ENCODE measurements at regions not wholly inside any gene's neighbourhood (a gene's known extent, or its start where the extent isn't known, plus 50 kb on each side); places are given as distances from the start of the nearest gene placed in this dataset.

GRCh38 chr16:51085271-51085670 lies 65.8 kb downstream of the SALL1 start:
- no peak overlapping the region for H3K4me3 Mint-ChIP-seq (ENCODE audit: unreplicated experiment)
- peaks cover 15% of the 10 kb centered on the region for H3K9me3 Mint-ChIP-seq (ENCODE audit: unreplicated experiment)
- no peak overlapping the region for H3K27ac Mint-ChIP-seq (ENCODE audit: unreplicated experiment)

DNA sequence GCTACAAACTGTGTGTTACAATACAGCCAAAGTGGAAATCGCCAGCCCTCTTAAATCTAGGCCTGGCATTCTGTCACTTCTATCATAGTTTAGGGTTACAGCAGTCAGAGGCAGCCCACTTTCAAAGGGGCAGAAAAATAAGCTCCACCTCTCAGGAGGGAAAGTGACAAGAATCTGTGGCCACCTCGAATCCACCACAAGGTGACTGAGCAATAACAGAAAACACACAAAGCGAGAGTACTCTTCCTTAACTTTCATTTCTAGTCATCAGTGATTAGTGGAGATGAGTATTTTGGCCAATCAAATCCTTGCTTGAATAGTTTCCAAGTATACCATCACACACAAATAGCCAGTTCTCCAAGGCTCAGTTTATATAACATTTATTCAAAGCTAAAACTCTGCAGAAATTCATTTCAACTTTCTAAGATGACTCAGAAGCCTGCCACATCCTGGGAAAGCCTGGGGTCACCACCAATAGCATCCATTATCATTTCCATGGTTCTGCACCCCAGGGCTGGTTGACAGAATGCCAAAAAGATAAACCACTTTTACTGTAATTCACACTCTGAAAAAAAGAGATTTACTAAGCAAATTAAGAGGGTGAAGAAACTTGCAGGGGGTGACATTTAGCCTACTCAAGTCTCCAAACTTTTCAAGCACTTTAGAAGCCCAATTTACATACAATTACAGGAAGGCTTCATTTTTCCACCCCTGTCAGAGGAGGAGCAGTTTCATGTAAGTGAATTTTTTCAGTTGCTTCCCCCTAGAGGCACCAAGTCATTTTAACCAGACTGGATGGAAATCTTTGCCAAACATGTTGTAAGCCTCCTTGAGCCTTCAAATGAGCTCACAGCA lies 66.8 kb downstream of the SALL1 start:
- H3K4me3 Mint-ChIP-seq (ENCODE audit: unreplicated experiment) = no peak overlapping the region
- H3K27me3 Mint-ChIP-seq (ENCODE audit: unreplicated experiment) = no peaks in the 10 kb centered on the region
- no peak for DNase-seq (ENCODE audit: extremely low spot score, unreplicated experiment)
- no peaks in the 10 kb centered on the region for H3K4me1 Mint-ChIP-seq (ENCODE audit: unreplicated experiment)
- peaks cover 15% of the 10 kb centered on the region for H3K9me3 Mint-ChIP-seq (ENCODE audit: unreplicated experiment)
- no peak for TF ChIP-seq CTCF (IDR thresholded peaks at IDR 0.05)
- H3K36me3 Mint-ChIP-seq (ENCODE audit: unreplicated experiment) = no peaks in the 10 kb centered on the region
- H3K27ac Mint-ChIP-seq (ENCODE audit: unreplicated experiment) = no peak overlapping the region

More at GRCh38 chr16:51085271-51085670, 65.8 kb downstream of the SALL1 start:
- Mint-ChIP-seq H3K4me1 (ENCODE audit: unreplicated experiment) (no peaks in the 10 kb centered on the region), H3K27me3 (ENCODE audit: unreplicated experiment) (no peaks in the 10 kb centered on the region), H3K36me3 (ENCODE audit: unreplicated experiment) (no peaks in the 10 kb centered on the region)
- no peak for DNase-seq (ENCODE audit: extremely low spot score, unreplicated experiment)
- no peak for TF ChIP-seq CTCF (IDR thresholded peaks at IDR 0.05)

DNA sequence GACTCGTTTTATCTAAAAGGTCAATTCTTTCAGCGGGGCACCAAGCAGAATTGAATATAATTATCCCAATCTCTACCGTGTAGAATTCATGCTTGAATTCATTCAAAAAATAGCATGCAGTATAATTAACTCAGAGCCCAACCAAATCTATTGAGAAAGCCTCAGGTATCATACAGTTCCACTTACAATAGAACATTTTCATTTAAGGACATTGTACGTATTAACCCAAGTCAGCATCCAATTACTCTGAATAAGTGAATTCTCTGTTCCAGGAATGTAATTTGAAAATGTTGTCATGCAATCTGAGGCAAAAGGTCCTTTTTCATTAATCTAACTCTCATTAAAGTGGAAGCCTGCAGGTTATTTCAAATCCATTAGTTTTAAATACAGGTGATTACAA lies 78.5 kb downstream of the SALL1 start:
- Mint-ChIP-seq H3K9me3 (ENCODE audit: unreplicated experiment) (peaks cover 8% of the 10 kb centered on the region), H3K4me3 (ENCODE audit: unreplicated experiment) (no peak overlapping the region), H3K27ac (ENCODE audit: unreplicated experiment) (no peak overlapping the region), H3K27me3 (ENCODE audit: unreplicated experiment) (no peaks in the 10 kb centered on the region), H3K4me1 (ENCODE audit: unreplicated experiment) (no peaks in the 10 kb centered on the region), H3K36me3 (ENCODE audit: unreplicated experiment) (no peaks in the 10 kb centered on the region)
- TF ChIP-seq CTCF (IDR thresholded peaks at IDR 0.05) = no peak
- no peak for DNase-seq (ENCODE audit: extremely low spot score, unreplicated experiment)

DNA sequence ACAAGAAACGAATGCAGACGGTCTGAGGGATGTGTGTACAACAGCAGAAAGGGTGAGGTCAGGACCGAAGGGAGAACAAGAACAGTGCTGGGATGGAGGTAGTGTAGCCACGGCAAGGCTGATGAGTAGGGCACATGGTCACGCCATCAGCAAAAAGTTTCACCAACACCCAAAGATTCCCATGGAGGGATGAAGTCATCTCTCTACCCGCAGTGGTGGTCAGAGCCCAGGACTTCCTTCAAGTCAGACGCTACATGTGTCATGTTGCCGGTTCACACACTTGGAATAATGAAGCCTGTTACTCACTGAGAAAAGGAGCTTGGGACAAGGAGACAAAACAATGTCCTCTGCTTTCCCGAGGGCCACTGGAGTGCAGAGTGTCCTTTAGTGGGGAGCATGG lies 79.7 kb downstream of the SALL1 start:
- Mint-ChIP-seq H3K36me3 (ENCODE audit: unreplicated experiment) (no peaks in the 10 kb centered on the region), H3K4me3 (ENCODE audit: unreplicated experiment) (no peak overlapping the region), H3K27me3 (ENCODE audit: unreplicated experiment) (no peaks in the 10 kb centered on the region), H3K27ac (ENCODE audit: unreplicated experiment) (no peak overlapping the region), H3K4me1 (ENCODE audit: unreplicated experiment) (no peaks in the 10 kb centered on the region), H3K9me3 (ENCODE audit: unreplicated experiment) (peaks cover 5% of the 10 kb centered on the region)
- no peak for TF ChIP-seq CTCF (IDR thresholded peaks at IDR 0.05)
- DNase-seq (ENCODE audit: extremely low spot score, unreplicated experiment) = no peak

DNA sequence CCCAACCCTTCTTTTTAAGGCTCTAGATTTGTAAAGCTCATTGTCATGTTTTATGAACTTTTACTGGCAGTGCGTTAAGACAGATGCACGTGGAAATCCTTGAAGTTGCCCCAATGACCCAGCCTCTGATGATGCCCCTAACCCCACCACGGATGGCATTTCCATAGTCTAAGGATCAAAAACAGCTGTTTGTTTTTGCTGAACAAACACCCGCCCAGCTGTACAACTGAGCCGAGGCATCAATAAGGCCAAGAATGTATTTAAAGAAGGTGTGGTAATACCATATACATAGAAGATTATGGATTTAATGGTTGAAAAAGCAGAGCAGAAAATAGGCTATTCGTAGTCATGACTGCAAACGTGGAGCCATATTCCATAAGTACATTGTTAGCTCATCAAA lies 83.7 kb downstream of the SALL1 start:
- Mint-ChIP-seq H3K36me3 (ENCODE audit: unreplicated experiment) (no peaks in the 10 kb centered on the region), H3K27me3 (ENCODE audit: unreplicated experiment) (no peaks in the 10 kb centered on the region), H3K4me1 (ENCODE audit: unreplicated experiment) (no peaks in the 10 kb centered on the region), H3K9me3 (ENCODE audit: unreplicated experiment) (no peaks in the 10 kb centered on the region), H3K27ac (ENCODE audit: unreplicated experiment) (no peak overlapping the region), H3K4me3 (ENCODE audit: unreplicated experiment) (no peak overlapping the region)
- DNase-seq (ENCODE audit: extremely low spot score, unreplicated experiment) = no peak
- no peak for TF ChIP-seq CTCF (IDR thresholded peaks at IDR 0.05)
